ENCODE measurements at regions not wholly inside any gene's neighbourhood (a gene's known extent, or its start where the extent isn't known, plus 50 kb on each side); places are given as distances from the start of the nearest gene placed in this dataset.

GRCh38 chr13:70568571-70568970 is 460.3 kb upstream of the KLHL1 start:
- no peak overlapping the region for H3K4ac ChIP-seq (ENCODE audit: low read depth, low read length)
- H3K9me3 ChIP-seq (ENCODE audit: control insufficient read depth, low read depth, low read length) = no peaks in the 10 kb centered on the region
- no peak overlapping the region for H3K9ac ChIP-seq (ENCODE audit: extremely low read depth, insufficient read length, low read length)
- H3K14ac ChIP-seq (ENCODE audit: insufficient read depth, low read length) = no peak overlapping the region
- no peak overlapping the region for H3K18ac ChIP-seq (ENCODE audit: insufficient read length, low read depth, low read length)
- H2BK5ac ChIP-seq (ENCODE audit: insufficient read length, low read length) = no peak overlapping the region
- H3K23me2 ChIP-seq (ENCODE audit: insufficient read length, low read depth, low read length, poor library complexity, severe bottlenecking) = no peaks in the 10 kb centered on the region
- H3K27me3 ChIP-seq (ENCODE audit: insufficient read depth, low read length) = no peaks in the 10 kb centered on the region
- no peak for DNase-seq
- no peak overlapping the region for H3T11ph ChIP-seq (ENCODE audit: low read length)
- H3K9me3 Mint-ChIP-seq = peaks cover 0 to 6% of the 10 kb centered on the region in 2 experiments; a peak in 3 of 5 replicates
- H2AFZ ChIP-seq (ENCODE audit: low read length) = no peak overlapping the region
- H4K91ac ChIP-seq (ENCODE audit: insufficient read length, low read depth, low read length) = no peak overlapping the region
- no peak overlapping the region for H3K4me3 Mint-ChIP-seq
- no peak overlapping the region for H2BK15ac ChIP-seq (ENCODE audit: low read depth, low read length)
- no peak overlapping the region for H2BK120ac ChIP-seq (ENCODE audit: low read depth, low read length, poor library complexity, severe bottlenecking)
- H4K20me1 ChIP-seq (ENCODE audit: control insufficient read depth, insufficient read depth, insufficient read length) = no peaks in the 10 kb centered on the region
- H2AK5ac ChIP-seq (ENCODE audit: insufficient read length, low read length) = no peak overlapping the region
- no peak overlapping the region for H3K56ac ChIP-seq (ENCODE audit: insufficient read length, low read depth, low read length)
- no peak overlapping the region for H4K8ac ChIP-seq (replicated peaks; ENCODE audit: insufficient read length, low read depth, low read length)
- WGBS (ENCODE audit: extremely low coverage, insufficient read length, low lambda C conversion rate) = no CpG with 5 or more reads among the region's 1 CpG
- no peak overlapping the region for H3K23ac ChIP-seq (ENCODE audit: insufficient read length, low read depth, low read length)
- no peaks in the 10 kb centered on the region for H3K27me3 Mint-ChIP-seq (ENCODE audit: low read depth)
- H3K36me3 Mint-ChIP-seq (ENCODE audit: insufficient read depth in 1 of 3, low read depth in 3 of 3) = peaks cover 0 to 3% (median 0%) of the 10 kb centered on the region in 3 experiments; a peak in 1 of 7 replicates
- H2BK20ac ChIP-seq (ENCODE audit: low read depth, low read length, poor library complexity, severe bottlenecking) = no peak overlapping the region
- H3K27ac ChIP-seq (ENCODE audit: insufficient read length, low read depth, low read length) = no peak overlapping the region
- H3K79me1 ChIP-seq (ENCODE audit: insufficient read depth, low read depth, low read length, poor library complexity, severe bottlenecking) = no peaks in the 10 kb centered on the region
- H3K27ac Mint-ChIP-seq = no peak overlapping the region
- no peak overlapping the region for H3K4me2 ChIP-seq (ENCODE audit: insufficient read depth, insufficient read length, low read length)
- TF ChIP-seq CTCF (conservative IDR thresholded peaks at IDR 0.05) = peak; percentile 90
- H3K4me1 ChIP-seq (ENCODE audit: insufficient read depth, low read length) = no peaks in the 10 kb centered on the region
- H4K5ac ChIP-seq (ENCODE audit: insufficient read length, low read depth, low read length) = no peak overlapping the region
- no peaks in the 10 kb centered on the region for H3K79me2 ChIP-seq (ENCODE audit: insufficient read depth, low read length)
- no peaks in the 10 kb centered on the region for H3K4me1 Mint-ChIP-seq
- no peak overlapping the region for H2BK12ac ChIP-seq (ENCODE audit: insufficient read length, low read depth, low read length)
